HepG2 (cell line): ENCODE measurements at regions not wholly inside any gene's neighbourhood (a gene's known extent, or its start where the extent isn't known, plus 50 kb on each side); places are given as distances from the start of the nearest gene placed in this dataset.

Source experiments
- ATAC-seq: fragments of 200-7000 bp; cut with Tn5 transposase; 3 replicates; pipeline ENCODE4 v1.9.1; 2020; ENCODE audit warnings: mild to moderate bottlenecking, moderate library complexity
- BruUV-seq: library from RNA; stranded (reverse); fragments of 400-500 nt; replicated peaks from 2 replicates; lab custom pipeline; 2021; lab: Mats Ljungman, UMichigan
- CTCF ChIA-PET: fragments of 300-600 bp; formaldehyde crosslinking; extraction: SDS; loops from one replicate; lab custom pipeline; 2021; ENCODE audit warnings: low total read pairs, inconsistent platforms, low intra/inter-chr PET ratio; lab: Yijun Ruan, JAX
- POLR2A ChIA-PET: fragments of 350-600 bp; sonication (Branson Sonifier 250); formaldehyde crosslinking; loops from one replicate; lab custom pipeline; 2020; ENCODE audit warnings: antibody characterized with exemption, inconsistent platforms; lab: Yijun Ruan, JAX
- DNase-seq: peaks from one replicate; pipeline ENCODE4 v3.0.0-alpha.2; 2015; ENCODE audit warnings: low spot score
- FAIRE-seq: peaks from 3 replicates; lab custom pipeline; 2011; peaks lifted over from hg19 to GRCh38; lab: Jason Lieb, UNC
- H2AFZ ChIP-seq: one replicate; pipeline ENCODE4 v1.6.1; 2011; ENCODE audit warnings: low read length, inconsistent platforms
- H3K27ac ChIP-seq: fragments of 300-600 bp; 3 replicates; pipeline ENCODE4 v1.8.0; 2011; ENCODE audit warnings: mixed run types, mild to moderate bottlenecking, mixed read lengths, low read length, inconsistent platforms; ENCODE audit not compliant: insufficient read depth; ENCODE audit errors: extremely low read length
- H3K27me3 ChIP-seq, 2 experiments: fragments of 200-600 bp in 1 of 2; 2 replicates in 1 of 2; 3 replicates in 1 of 2; pipeline versions ENCODE4 v1.6.0 to v1.8.0; 2011; ENCODE audit warnings: low read length in 2 of 2, mild to moderate bottlenecking in 2 of 2, moderate library complexity in 2 of 2, inconsistent platforms in 1 of 2; ENCODE audit not compliant: insufficient read depth in 2 of 2, control insufficient read depth in 1 of 2
- H3K36me3 ChIP-seq, 2 experiments: fragments of 200-600 bp in 1 of 2; replicated peaks in 1 of 2; 2 replicates in 1 of 2; 3 replicates in 1 of 2; pipeline versions ENCODE4 v1.5.1 to v1.8.0; 2011; ENCODE audit warnings: low read length in 2 of 2, inconsistent platforms in 1 of 2; ENCODE audit not compliant: insufficient read depth in 2 of 2, control insufficient read depth in 1 of 2
- H3K4me1 ChIP-seq: 2 replicates; pipeline ENCODE4 v1.5.1; 2012; ENCODE audit warnings: low read length, inconsistent platforms; ENCODE audit not compliant: insufficient read depth
- H3K4me2 ChIP-seq: 2 replicates; pipeline ENCODE4 v1.6.0; 2011; ENCODE audit warnings: low read depth, low read length, inconsistent platforms
- H3K4me3 ChIP-seq, 3 experiments: fragments of 200-600 bp in 1 of 3; sonication (generic), shearing (Covaris generic) in 1 of 3; replicated peaks in 1 of 3; 2 replicates each; pipeline ENCODE4 v1.5.1; 2011 to 2016; ENCODE audit warnings: low read length in 3 of 3, inconsistent platforms in 2 of 3, low read depth in 2 of 3, mild to moderate bottlenecking in 2 of 3, control low read depth in 1 of 3, mixed read lengths in 1 of 3; ENCODE audit not compliant: insufficient read depth in 1 of 3
- H3K79me2 ChIP-seq: one replicate; pipeline ENCODE4 v1.6.1; 2011; ENCODE audit warnings: low read length, inconsistent platforms; ENCODE audit not compliant: insufficient read depth
- H3K9ac ChIP-seq: 2 replicates; pipeline ENCODE4 v1.6.0; 2011; ENCODE audit warnings: mild to moderate bottlenecking, low read depth, low read length, inconsistent platforms; ENCODE audit not compliant: insufficient read depth
- H3K9me3 ChIP-seq: 2 replicates; pipeline ENCODE4 v1.5.1; 2012; ENCODE audit warnings: mild to moderate bottlenecking, low read length
- H4K20me1 ChIP-seq: 2 replicates; pipeline ENCODE4 v1.6.0; 2011; ENCODE audit warnings: inconsistent platforms, mild to moderate bottlenecking, low read length, moderate library complexity; ENCODE audit not compliant: insufficient read depth
- AKNA ChIP-seq: sonication (generic); formaldehyde crosslinking; IDR thresholded peaks from 2 replicates; pipeline ENCODE4 v1.4.0; 2020; ENCODE audit warnings: missing genetic modification reagents, borderline replicate concordance
- GFI1 ChIP-seq: sonication (generic); formaldehyde crosslinking; IDR thresholded peaks from 2 replicates; pipeline ENCODE4 v1.5.0; 2020; ENCODE audit warnings: missing genetic modification reagents, mild to moderate bottlenecking, borderline replicate concordance
- HNRNPLL ChIP-seq: fragments of 200-400 bp; formaldehyde crosslinking; IDR thresholded peaks from 2 replicates; pipeline ENCODE4 v1.6.1; 2017; ENCODE audit warnings: mild to moderate bottlenecking, low read depth, low read length; ENCODE audit not compliant: poor library complexity, severe bottlenecking
- MED1 ChIP-seq: sonication (generic); formaldehyde crosslinking; IDR thresholded peaks from 2 replicates; pipeline ENCODE4 v1.4.0; 2020; ENCODE audit warnings: missing genetic modification reagents
- RCOR2 ChIP-seq: IDR thresholded peaks from 2 replicates; pipeline ENCODE4 v1.6.1; 2016; ENCODE audit warnings: missing biosample characterization, missing genetic modification reagents
- ZBTB3 ChIP-seq: sonication (generic); formaldehyde crosslinking; IDR thresholded peaks from 2 replicates; pipeline ENCODE4 v1.4.0; 2020; ENCODE audit warnings: low read depth, mild to moderate bottlenecking, moderate library complexity, missing genetic modification reagents, borderline replicate concordance
- ZBTB8A ChIP-seq: sonication (generic); formaldehyde crosslinking; IDR thresholded peaks from 2 replicates; pipeline ENCODE4 v1.4.0; 2020; ENCODE audit warnings: mild to moderate bottlenecking, low read depth, missing genetic modification reagents, borderline replicate concordance
- ZFP62 ChIP-seq: sonication (generic); formaldehyde crosslinking; IDR thresholded peaks from 2 replicates; pipeline ENCODE4 v1.4.0; 2020; ENCODE audit warnings: missing genetic modification reagents
- ZNF329 ChIP-seq: sonication (generic); formaldehyde crosslinking; IDR thresholded peaks from 2 replicates; pipeline ENCODE4 v1.9.0; 2021; ENCODE audit warnings: low read depth, mild to moderate bottlenecking, missing genetic modification reagents
- ZNF414 ChIP-seq: sonication (generic); formaldehyde crosslinking; IDR thresholded peaks from 2 replicates; pipeline ENCODE4 v1.5.0; 2020; ENCODE audit warnings: missing genetic modification reagents
- ZNF430 ChIP-seq: sonication (generic); formaldehyde crosslinking; IDR thresholded peaks from 2 replicates; pipeline ENCODE4 v1.9.0; 2021; ENCODE audit warnings: mild to moderate bottlenecking, missing genetic modification reagents
- ZNF609 ChIP-seq: sonication (generic); formaldehyde crosslinking; IDR thresholded peaks from 2 replicates; pipeline ENCODE4 v1.4.0; 2020; ENCODE audit warnings: mild to moderate bottlenecking, missing genetic modification reagents, borderline replicate concordance
- in situ Hi-C: cut with HindIII; loops from 2 replicates; pipeline ENCODE4 v1.10.0; 2017; ENCODE audit warnings: low pct_unique_long_range_greater_than_20kb; ENCODE audit not compliant: extremely low pct_ligation_motif_present
- intact Hi-C: fragments of 100-400 bp; cut with micrococcal nuclease; formaldehyde crosslinking; loops from one replicate; pipeline ENCODE4 v1.10.0; 2022; ENCODE audit not compliant: unreplicated experiment

DNA sequence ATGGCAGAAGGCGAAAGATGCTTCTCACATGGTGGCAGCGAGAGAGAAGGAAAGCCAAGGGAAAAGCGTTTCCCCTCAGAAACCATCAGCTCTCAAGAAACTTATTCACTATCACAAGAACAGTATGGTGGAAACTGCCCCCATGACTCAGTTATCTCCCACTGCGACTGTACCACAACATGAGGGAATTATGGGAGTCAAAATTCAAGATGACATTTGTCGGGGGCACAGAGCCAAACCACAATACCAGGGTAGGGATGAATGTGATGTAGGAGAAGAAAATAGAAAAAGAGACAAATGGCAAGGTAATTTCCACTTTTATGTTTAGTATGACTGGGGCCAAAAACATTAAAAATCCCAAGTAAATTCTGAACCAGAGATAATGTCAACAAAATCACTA, 216.8 kb downstream of the TRIM36 start (continued):
- TF ChIP-seq ZNF609 (CRISPR knock-in tag) (no peak), ZBTB3 (CRISPR knock-in tag) (no peak), ZBTB8A (CRISPR knock-in tag) (no peak), RCOR2 (no peak)

GRCh38 chr5:114949756-114950155, 220.0 kb downstream of the TRIM36 start:
- intact Hi-C loops (no loop called here), in situ Hi-C loops (no loop called here)
- ATAC-seq = no peak
- Histone ChIP-seq H3K36me3 (no peaks in the 10 kb centered on the region), H3K79me2 (no peaks in the 10 kb centered on the region), H3K27ac (no peak overlapping the region), H3K9me3 (no peaks in the 10 kb centered on the region), H3K4me3 (no peak overlapping the region), H3K4me2 (no peak overlapping the region), H4K20me1 (no peaks in the 10 kb centered on the region), H3K27me3 (no peaks in the 10 kb centered on the region), H3K4me1 (no peaks in the 10 kb centered on the region), H2AFZ (no peak overlapping the region), H3K9ac (no peak overlapping the region)
- no peak for DNase-seq
- CTCF ChIA-PET = no interaction called here
- POLR2A ChIA-PET = no interaction called here
- BruUV-seq = no TSS peak
- no peak for FAIRE-seq
- TF ChIP-seq ZNF430 (CRISPR knock-in tag) = no peak
- TF ChIP-seq GFI1 (CRISPR knock-in tag) = no peak
- no peak for TF ChIP-seq ZNF329 (CRISPR knock-in tag)
- no peak for TF ChIP-seq ZNF414 (CRISPR knock-in tag)
- TF ChIP-seq AKNA (CRISPR knock-in tag) = no peak
- TF ChIP-seq ZFP62 (CRISPR knock-in tag) = no peak
- no peak for TF ChIP-seq HNRNPLL
- no peak for TF ChIP-seq MED1 (CRISPR knock-in tag)
